NCI-H345 (cell line): ENCODE measurements at regions not wholly inside any gene's neighbourhood (a gene's known extent, or its start where the extent isn't known, plus 50 kb on each side); places are given as distances from the start of the nearest gene placed in this dataset.
A peak's percentile ranks its signal among the peaks of the same experiment; 100 is the strongest.
"Not testable (repeated sequence)": the region's sequence is repeated elsewhere in the genome, so short reads cannot be mapped to it uniquely, and the experiment has no call there.

ENCODE experiments used
- DNase-seq: peaks from one replicate; lab custom pipeline; 2025; lab: John Stamatoyannopoulos, UW

DNA sequence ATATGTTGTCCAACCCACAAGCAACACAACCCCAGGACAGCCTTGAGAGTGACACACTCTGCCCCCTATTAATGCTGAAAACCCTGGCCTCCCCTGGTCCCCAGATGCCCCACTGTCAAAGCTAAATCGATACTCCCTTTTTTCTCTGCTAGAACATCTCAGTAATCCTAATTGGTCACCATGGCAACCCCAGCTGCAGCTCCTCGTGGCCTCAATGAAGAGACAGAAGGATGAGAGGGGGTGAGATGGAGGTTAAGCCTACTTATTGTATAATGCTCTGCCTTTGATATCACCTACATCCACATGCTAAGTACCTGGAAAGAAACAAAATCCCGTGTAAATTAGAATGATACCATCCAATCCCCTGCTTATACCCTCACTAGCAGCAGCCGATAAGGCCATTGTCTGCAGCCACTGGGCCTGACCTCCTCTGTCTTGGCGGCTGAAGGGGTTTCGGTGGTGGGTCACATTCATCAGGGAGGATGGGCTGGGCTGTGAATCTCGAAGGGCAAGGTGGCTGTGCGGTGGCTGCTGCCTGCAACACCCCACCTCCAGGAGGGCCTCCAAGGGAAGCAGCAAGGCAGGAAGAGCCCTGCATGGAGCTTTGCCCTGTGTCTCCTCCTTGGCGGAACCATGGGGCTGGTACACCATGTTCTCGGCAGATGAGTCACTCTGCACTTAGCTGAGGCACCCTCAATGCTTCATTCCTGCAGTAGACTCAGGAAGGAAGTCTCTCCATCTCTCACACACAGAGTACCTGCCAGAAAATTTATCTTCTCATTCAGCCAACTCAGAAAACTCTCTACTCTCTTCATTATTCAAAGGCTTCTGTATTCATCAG, 399.5 kb downstream of the BUD13 start:
- DNase-seq = peak; percentile 57

DNA sequence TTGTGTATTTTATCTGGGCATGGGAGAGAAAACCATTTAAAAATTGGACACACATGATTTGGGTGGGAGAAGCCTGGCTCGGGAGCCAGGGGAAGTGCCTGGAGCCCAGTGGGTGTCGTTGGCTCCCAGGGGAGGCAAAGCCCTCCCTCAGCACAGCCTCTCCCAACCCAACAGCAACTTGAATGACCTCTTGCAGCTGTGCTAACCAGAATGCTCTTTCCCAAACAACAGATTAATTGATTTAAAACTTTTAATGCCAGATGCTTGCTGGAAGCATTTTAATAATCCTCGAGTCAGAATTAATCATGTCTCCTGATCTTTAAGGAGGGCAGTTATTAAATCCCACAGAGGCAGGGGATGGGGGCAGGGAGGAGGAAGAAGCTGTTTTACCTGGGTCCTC, 401.6 kb downstream of the BUD13 start:
- no peak for DNase-seq

DNA sequence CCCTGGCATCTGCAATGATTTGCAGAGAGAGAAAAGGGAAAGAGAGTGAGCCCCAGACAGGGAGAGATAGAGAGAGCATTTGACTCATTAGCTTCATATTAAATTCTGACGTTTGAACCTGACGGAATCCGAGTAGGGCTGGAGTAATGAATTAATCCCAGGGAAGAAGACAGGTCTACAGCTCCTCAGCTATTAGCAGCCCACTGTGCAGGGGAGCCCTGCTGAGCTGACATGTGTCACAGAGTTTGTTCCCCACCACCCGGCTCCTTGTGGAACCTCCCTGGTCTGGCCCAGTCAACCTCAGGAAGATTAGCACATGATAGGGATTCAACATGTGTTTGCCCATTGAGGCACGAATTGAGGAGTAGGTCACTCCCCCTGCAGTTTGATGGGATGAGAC, 404.0 kb downstream of the BUD13 start:
- DNase-seq = no peak

DNA sequence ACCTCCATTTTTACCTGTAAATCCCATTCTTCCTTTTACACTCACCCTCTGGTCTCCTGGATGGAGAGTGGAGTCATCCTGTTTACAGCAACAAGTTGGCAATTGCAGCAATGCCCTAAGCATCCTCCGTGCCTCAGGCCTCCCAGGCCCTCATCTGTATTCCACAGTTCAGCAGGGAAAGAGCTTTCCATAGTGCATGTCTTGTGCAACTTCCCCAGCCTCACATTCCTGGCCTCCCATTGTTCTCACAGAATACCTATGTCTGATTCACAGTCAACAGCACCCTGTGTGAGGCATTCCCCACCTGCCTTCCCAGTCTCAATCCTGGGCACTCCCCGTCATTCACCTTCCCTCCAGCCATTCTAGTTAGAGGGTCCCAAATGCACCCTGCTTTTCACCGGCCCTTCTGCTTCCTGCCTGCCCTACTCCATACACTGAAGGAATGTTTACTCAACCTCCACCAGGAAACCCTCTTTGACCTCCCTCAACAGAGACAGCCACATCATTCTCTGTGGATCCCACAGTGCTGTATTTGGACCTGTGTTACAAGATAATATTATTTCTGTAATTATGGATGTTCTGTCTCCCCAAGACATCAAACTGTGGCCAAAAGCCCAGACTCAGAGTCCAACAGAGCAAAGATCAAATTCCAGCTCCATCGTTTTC, 405.7 kb downstream of the BUD13 start:
- no peak for DNase-seq

DNA sequence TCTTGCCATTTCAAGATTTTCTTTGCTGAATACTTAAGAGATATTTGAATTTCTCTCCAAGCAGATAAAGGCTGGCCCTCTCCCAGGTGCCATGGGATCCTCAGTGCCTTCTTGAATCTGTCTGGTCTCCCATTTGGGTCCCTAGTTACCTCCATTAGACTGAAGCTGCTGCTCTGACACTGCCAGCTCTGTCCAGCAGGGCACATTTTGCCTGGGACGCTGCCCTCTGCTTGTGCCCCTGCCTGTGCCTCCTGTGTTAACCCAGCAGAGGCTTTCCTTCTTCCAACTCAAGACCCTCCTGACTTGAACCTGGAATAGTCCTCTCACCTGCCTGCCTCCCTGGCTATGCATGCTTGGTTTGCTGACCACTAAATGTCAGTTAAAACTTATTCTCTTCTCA, 406.3 kb downstream of the BUD13 start:
- DNase-seq = no peak

DNA sequence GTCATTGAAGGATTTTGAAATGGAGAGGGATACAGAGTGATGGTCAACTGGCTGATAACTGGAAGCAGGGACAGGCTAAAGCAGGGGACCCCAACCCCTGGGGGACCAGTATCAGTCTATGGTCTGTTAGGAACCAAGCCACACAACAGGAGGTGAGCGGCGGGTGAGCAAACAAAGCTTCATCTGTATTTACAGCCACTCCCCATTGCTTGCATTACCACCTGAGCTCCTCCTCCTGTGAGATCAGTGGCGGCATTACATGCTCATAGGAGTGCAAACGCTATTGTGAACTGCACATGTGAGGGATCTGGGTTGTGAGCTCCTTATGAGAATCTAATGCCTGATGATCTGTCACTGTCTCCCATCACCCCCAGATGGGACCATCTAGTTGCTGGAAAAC, 407.9 kb downstream of the BUD13 start:
- DNase-seq = not testable (repeated sequence)

DNA sequence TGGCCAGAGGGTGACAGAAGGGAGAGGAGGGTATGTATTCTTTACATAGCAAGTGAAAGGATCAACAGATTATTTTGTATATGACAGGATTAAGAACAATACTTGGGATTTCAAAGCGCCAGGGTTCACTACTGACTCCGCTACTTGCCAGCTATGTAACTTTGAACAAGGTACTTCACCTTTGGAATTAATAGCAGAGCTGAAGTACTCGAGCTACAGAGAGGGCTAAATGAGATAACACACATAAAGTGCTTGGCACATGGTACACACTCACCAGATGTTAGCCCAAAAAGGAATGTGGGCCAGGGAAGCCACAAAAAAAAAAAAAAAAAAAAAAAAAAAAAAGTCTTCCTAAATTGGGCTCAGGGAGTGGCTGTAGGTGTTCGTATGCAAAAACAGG, 408.4 kb downstream of the BUD13 start:
- no peak for DNase-seq

DNA sequence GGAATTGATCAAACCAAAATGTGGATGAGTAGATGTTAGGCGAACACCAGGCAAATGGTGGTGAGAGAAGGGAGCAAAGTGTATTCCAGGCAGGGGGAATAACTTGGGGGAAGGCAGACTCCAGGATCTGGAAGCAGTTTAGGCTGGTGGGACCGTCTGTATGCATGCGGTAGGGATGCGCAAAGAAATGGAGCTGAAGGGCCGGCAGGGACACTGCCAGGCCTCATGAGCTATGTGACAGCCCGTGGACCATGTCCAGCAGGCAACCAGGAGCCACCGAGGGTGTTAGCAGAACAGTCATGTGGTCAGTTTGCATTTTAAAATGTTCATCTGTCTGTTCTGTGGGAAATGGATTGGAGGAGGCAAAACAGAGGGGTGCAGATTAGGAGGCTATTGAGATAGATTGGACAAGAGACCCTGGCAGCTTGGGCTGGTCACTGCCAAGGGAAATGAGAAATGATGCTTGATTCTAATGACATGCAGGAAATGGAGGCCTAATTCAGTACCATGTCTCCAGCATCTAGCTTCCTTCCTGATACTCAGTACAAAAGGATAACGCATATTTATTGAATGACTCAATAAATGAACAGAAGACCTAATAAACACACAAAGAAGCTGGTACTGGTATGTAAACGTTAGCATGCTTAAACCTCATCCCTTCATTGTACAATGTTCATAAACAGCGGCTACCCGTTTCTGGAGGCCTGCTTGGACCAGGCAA, 412.4 kb downstream of the BUD13 start:
- DNase-seq = no peak

DNA sequence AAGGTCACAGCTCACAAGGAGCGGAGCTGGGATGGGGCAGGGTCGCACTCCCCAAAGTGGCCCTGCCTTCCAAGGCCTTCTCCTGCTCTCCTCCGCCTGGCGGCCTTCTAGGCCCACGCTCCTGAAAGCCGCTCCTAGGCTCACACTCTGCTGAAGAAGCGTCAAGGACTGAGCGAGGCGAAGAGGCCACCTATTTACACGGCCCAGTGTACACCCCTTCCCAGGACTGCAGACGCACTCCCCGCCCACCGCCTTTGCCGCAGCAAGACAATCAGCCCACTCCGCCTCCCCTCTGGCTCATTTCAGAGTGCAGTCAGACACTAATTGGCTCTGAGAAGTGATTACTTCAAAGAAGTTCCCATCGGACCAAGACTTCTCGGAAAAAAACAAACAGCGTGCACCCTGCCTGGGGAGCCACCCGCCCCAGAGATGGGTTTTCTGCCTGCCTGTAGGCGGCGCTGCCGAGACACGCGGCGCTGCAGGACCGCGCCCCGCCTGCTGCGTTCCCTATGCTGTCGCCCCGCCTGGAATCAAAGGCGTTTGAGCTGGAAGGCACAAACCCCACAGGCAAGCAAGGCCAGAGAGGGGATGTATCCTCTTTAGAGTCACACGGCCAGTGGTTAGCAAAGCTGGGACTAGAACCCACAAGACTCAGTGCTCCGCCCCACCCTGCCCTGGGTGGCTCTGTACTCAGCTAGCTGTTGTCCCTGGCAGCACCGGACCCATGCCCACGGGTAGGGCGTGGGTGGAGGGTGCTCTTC, 414.8 kb downstream of the BUD13 start:
- no peak for DNase-seq

DNA sequence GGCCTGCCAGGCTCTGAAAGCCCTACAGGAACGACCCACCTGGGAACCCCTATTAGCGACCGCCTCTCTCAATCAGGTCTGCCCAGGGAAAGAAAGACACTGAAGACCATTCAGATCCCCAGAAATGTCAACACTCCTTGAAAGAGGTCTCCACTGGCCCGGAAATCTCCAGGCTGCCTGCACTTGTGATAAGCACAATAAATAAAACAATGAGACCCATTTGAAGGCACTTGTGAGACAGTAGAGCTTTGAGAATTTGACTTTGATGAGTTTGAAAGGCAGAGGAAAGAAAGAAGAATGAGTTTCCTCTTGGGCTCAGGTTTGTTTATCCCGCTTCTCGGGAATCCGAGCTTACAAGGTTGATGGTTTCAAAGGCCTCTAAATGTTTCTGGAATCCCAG, 416.3 kb downstream of the BUD13 start:
- no peak for DNase-seq

DNA sequence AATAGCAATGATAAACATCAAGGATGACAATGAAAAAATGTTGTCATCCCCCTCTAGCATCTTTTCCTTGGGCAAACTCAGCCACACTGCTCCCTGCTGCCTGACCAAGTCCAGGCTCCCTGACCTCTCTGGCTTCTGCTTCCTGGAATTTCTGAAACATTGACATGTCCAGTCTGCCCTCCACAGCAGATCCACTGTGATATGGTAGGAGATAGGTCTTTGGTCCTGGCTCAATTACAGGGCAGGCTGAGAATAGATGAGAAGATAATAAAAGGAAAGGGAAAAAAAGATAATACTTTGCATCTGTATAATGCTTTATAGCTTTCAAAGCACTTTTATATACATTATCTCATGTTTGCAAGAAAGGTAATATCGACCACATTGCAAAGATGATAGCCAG, 417.7 kb downstream of the BUD13 start:
- DNase-seq = no peak

DNA sequence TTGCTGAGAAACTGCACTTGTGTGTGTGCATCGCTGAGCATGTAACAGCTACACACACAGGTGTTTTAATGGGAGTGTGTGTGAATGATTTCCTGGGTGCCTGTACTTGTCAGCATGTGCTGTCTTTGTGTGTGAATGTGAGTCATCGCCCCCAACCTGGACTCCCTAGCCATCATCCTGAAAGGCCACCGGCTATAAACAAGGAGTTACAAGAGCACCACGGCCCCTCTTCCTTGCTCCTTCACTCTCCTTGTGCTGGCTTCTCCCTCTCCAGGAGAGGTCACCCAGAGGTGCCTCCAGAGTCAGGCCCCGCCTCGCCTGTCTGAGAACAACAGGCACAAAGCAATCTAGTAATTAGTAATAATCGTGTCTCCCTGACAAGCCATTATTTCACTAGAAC, 419.2 kb downstream of the BUD13 start:
- DNase-seq = no peak

DNA sequence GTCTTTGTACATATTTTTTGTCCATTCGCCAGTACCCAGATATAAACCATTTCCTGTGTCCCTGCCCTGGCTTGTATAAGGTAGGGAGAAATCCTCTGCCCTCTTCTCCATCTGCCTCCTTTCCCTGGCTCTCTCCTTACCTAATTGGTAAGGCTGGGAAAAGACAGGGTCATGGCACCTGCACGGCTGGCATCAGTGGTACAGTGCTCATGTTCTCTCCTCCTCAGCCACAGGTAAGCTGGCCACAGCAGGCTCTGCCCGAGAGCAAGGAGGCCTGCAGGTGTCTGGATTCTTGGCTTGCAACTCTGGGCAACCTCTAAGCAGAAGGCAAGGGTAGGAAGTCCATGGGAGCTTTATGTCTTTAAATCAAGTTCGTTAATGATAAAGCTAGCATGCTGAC, 419.9 kb downstream of the BUD13 start:
- no peak for DNase-seq

DNA sequence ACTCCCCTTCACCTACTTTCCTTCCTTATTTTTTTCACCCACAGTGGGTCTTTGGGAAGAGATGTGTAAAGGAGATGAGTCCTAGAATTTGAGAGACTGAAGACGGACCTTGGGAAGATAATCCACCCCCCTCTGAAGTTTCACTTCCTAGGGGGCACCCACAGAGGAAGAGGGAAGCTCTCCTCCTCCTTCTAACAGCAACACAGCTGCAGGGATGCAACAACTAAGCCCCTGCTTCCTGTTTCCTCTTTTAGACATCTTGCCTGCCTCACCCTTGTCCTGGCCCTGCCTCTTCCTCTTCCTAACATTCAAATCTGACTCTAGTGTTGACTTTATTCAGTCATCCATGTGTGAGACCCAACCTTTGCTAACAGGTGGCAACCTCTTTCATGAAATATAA, 424.6 kb downstream of the BUD13 start:
- DNase-seq = peak; percentile 34

DNA sequence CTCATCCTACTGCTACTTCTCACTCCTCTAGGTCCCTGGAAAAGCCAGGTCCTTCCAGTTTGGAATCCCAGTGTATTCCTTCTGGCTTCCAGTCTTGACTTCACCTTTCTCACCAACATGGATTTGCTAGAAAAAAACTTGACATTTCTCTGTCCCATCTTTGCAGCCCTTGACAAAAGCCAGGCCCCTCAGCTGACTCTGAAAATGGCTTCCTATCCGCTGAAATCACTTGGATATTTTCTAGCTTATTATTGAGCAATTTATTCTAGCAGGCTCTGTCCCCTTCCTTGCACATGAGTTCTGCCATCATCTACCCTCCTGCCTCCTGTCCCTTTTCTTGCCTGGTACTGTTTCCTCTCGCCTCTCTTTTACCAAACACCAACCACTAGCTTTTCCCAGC, 427.2 kb downstream of the BUD13 start:
- DNase-seq = no peak

DNA sequence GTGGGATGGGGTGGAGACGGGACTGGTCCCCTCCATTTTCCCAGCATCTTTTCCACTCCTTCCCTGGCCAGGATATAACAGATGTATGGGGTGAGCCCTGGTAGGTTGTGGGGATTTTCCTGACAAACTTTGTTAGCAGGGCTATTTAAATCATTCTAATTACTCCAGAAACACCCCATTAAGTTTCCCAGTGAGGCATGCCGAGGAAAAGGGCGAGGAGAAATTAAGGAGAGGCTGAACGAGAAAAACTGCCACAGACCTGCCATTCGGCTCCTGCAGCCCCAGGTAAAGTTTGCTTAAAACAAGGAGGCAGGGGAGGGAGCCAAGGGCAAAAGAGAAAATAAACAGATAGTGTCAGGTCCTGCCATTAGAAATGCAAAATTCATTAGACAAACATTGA, 428.2 kb downstream of the BUD13 start:
- DNase-seq = no peak

DNA sequence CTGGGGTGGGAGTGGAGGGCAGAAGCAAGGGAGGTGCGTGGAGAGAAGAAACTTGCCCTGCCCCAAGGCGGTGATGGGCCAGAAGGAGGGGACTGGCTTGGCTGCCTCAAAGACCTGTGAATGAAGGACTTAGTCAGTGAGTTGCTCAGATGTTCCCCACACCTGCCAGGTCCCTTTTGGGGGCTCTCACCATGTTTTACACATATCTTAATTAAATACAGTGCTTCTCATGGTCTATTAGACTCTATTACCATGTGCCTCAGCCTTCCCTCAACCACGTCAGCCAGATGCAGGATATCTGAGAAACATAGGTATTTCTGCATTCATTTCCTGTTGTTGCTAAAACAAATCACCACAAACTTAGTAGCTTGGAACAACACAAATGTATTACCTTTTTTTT, 429.5 kb downstream of the BUD13 start:
- DNase-seq = no peak

DNA sequence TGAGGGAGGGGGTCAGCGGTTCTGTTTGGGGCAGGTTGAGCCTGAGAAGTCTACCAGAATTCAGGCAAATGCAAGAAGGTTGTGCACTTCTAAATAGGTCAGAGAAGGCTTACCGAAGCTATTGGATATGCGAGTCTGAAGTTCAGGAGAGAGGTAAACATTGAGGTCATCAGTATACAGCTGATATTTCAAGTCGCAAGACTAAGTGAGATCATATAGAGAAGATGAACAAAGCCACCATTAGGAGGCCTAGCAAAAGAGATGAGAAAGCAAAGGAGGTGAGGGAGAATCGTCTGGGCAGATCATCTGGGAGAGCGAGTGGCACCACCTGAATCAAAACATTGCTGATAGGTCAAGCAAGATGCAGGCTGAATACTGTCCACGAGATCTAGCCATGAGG, 430.6 kb downstream of the BUD13 start:
- no peak for DNase-seq

DNA sequence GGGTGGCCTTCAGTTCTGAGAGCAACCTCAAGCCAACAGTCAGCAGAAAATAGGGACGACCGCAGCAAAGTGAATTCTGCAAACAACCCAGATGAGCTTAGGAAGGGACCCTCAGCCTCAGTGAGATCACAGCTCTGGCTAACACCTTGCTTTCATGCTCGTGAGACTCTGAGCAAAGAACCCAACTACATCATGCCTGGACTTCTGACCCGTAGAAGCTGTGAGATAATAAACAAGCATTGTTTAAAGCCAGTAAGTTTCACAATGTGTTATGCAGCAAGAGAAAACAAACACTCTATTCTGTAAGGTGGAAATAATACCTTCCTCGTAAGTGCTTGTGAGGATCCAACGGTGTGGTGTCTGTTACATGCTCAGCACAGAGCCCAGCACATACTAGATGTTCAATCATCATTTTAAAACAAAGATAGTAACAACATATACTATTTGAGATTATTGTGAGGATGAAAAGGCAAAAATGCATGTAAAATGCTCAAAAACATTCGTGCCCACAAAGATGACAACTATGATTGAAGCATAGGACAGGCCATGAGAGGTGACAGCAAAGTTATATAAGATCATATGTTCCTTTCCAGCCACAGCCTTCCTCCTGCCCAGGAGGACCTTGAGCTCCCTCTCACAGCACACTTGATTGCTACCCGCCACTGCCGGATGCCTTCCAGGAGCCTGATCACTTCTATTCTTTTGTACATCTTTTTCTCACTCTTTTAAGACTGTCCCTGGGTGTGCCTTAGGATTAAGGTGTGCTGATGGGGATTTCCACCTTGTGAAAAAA, 433.3 kb downstream of the BUD13 start:
- DNase-seq = no peak

DNA sequence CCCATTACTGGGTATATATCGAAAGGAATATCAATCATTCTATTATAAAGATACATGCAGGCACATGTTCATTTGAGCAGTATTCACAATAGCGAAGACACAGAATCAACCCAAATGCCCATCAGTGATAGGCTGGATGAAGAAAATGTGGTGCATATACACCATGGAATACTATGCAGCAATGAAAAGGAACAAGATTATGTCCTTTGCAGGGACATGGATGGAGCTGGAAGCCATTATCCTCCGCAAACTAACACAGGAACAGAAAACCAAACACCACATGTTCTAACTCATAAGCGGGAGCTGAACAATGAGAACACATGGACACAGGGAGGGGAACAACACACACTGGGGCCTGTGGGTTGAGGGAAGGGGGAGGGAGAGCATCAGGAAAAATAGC, 434.3 kb downstream of the BUD13 start:
- DNase-seq = not testable (repeated sequence)

DNA sequence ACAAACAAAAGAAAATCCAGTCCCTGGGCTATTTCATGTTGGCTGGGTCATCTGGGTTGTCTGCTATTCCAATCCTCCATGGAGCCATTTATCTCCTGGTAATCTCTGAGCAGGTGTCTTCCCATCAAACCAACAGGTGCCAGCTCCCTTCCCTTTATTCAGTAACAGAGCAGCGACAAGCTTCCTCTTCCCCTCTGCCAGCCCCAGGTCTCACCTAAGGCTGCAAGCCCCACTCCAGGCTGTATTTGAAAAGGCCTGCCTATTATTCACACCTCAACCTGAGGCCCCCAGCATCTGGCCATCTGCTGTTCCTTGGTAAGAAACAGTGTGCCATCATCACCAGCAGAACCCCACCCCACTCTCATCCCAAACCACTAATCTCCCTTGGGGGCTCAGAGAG, 436.2 kb downstream of the BUD13 start:
- peak; percentile 19 for DNase-seq

DNA sequence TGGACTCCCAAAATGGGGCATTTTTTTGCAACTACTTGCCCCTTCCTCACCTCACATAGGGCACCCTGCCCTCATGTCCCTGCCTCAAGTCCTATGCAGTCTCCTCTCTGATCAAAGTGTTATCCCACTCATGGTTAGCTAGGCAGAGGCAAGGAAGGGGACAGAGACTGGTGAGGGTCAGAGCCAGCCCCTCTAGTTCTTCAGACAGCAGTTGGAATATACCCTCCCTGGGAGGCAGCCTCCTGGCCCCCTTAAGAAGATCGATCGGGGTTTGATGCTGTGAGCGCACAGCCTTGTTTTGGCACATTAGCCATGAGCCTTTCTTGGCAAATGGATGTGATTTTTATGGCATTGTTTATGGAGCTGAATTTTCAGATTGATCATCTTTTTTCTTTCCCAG, 436.9 kb downstream of the BUD13 start:
- no peak for DNase-seq
